ENCODE measurements at regions not wholly inside any gene's neighbourhood (a gene's known extent, or its start where the extent isn't known, plus 50 kb on each side); places are given as distances from the start of the nearest gene placed in this dataset.

DNA sequence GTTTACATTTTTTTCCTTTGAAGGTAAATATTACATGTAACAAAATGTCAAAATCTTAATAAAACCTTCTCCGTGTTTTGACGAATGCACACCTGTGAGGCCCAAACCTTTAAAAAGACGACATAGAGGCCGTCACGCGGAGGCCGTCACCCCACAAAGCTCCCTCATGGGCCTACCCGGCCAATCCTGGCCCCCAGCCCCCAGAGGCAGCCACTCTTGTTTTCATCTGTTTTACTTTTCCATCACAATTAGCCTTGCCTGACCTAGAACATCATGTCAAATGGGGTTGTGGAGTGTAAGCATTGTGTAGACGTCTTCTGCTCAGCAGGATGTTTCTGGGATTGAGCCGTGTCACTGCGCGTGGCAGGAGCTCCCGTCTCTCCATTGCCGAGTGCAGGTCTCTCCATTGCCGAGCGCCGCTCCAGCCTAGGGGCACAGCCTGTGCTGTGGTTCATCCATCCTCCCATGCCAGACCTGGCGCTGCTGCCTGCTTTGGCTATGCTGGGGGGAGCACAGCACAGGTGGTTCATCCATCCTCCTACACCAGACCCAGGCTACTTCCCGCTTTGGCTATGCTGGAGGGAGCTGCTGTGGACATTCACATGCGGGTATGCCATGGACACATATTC is 52.2 kb upstream of the IRX4 start:
- Histone ChIP-seq H3K4me1 (no peaks in the 10 kb centered on the region), H3K36me3 (no peaks in the 10 kb centered on the region), H3K27me3 (peaks cover 36% of the 10 kb centered on the region), H3K9me3 (no peaks in the 10 kb centered on the region), H3K27ac (no peak overlapping the region), H3K4me3 (no peak overlapping the region)
- intact Hi-C loops (cut with DNase I): no loop called here
- no peak for TF ChIP-seq CTCF (IDR thresholded peaks at IDR 0.05)
- no peak for ATAC-seq
- DNase-seq: no peak

GRCh38 chr5:1934056-1934394 is 51.3 kb upstream of the IRX4 start:
- ATAC-seq: no peak
- Histone ChIP-seq H3K36me3 (no peaks in the 10 kb centered on the region), H3K4me3 (no peak overlapping the region), H3K4me1 (no peaks in the 10 kb centered on the region), H3K27me3 (peaks cover 37% of the 10 kb centered on the region), H3K9me3 (no peaks in the 10 kb centered on the region), H3K27ac (no peak overlapping the region)
- intact Hi-C loops (cut with DNase I): no loop called here
- DNase-seq: no peak
- TF ChIP-seq CTCF (IDR thresholded peaks at IDR 0.05): no peak

DNA sequence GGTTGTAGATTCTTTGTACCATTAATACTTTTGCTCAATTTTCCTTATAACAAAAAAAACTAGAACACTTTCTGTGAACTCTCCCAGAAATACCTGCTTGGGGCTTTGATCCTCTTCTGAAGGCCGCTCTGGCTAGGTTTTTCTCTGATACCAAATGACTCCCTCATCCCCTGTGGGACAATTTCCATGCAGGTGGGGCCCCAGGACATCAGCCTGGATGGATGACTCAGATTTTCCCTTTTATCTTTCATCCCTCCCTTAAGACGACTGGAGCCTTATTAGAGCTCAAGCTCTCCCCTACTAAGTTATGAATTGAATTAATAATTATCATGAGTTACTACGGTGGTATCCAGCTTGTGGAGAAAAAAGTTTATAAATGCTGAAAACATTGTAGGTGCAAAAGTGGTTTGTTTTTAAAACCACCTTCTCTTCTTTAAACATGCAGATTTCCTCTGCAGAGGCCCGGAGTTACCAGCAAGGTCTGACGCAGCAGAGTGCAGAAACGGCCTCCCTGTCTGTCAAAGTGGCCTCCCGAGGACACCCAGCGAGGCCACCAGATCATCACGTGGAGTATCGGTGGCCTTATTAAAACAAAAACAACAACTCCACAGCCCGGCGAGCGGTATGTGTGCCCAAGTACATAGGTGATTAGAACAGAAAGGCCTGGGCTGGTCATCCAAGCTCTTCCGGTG is 50.8 kb upstream of the IRX4 start:
- no peak overlapping the region for H3K27ac ChIP-seq
- H3K36me3 ChIP-seq: no peaks in the 10 kb centered on the region
- ATAC-seq (no peak), DNase-seq (no peak)
- no peak for TF ChIP-seq CTCF (IDR thresholded peaks at IDR 0.05)
- H3K4me3 ChIP-seq: no peak overlapping the region
- intact Hi-C loops (cut with DNase I): no loop called here
- peaks cover 42% of the 10 kb centered on the region for H3K27me3 ChIP-seq
- no peaks in the 10 kb centered on the region for H3K4me1 ChIP-seq
- no peaks in the 10 kb centered on the region for H3K9me3 ChIP-seq

All from upper lobe of right lung (tissue), 1 donor.